Gastrocnemius medialis (tissue), 4 donors: ENCODE measurements at regions not wholly inside any gene's neighbourhood (a gene's known extent, or its start where the extent isn't known, plus 50 kb on each side); places are given as distances from the start of the nearest gene placed in this dataset.

ENCODE experiments used
- ATAC-seq, 2 donors: fragments of 150-250 bp; one replicate each; pipeline ENCODE4 v1.9.1; 2016
- DNase-seq, 2 donors: peaks; one replicate each; pipeline ENCODE4 v3.0.0-alpha.2; 2019
- H3K27ac ChIP-seq, 4 donors: fragments of 200-600 bp; sonication (generic); 1 replicate in 1 of 4; 2 replicates in 3 of 4; pipeline ENCODE4 v1.5.1; 2016 to 2018; ENCODE audit warnings: mild to moderate bottlenecking in 2 of 4, moderate library complexity in 1 of 4
- H3K27me3 ChIP-seq, 3 donors: fragments of 200-600 bp; sonication (generic) in 2 of 3; 1 replicate in 1 of 3; 2 replicates in 2 of 3; pipeline versions ENCODE4 v1.5.1 to v1.6.0; 2016 to 2019; ENCODE audit warnings: mild to moderate bottlenecking in 1 of 3, moderate library complexity in 1 of 3
- H3K36me3 ChIP-seq, 2 donors: fragments of 200-600 bp; sonication (generic) in 1 of 2; one replicate each; pipeline ENCODE4 v1.5.1; 2017 to 2018
- H3K4me1 ChIP-seq, 2 donors: fragments of 200-600 bp; sonication (generic) in 1 of 2; one replicate each; pipeline ENCODE4 v1.5.1; 2016 to 2017; ENCODE audit warnings: mild to moderate bottlenecking in 2 of 2
- H3K4me3 ChIP-seq, 4 donors: fragments of 200-600 bp; sonication (generic) in 3 of 4; 1 replicate in 1 of 4; 2 replicates in 3 of 4; pipeline ENCODE4 v1.5.1; 2016 to 2019; ENCODE audit warnings: mild to moderate bottlenecking in 2 of 4
- H3K9me3 ChIP-seq, 3 donors: fragments of 200-600 bp; sonication (generic) in 2 of 3; 1 replicate in 1 of 3; 2 replicates in 2 of 3; pipeline ENCODE4 v1.5.1; 2016 to 2019
- POLR2A ChIP-seq, 2 donors: fragments of 450-650 bp; IDR thresholded peaks; one replicate each; pipeline ENCODE4 v1.6.1; 2017; ENCODE audit warnings: antibody characterized with exemption in 2 of 2, mild to moderate bottlenecking in 2 of 2, moderate library complexity in 2 of 2
- in situ Hi-C, 4 donors: fragments of 200-750 bp; cut with MboI; loops; one replicate each; pipeline versions ENCODE4 v1.15.0 to v1.8.0; 2017; ENCODE audit warnings: low sequenced_read_pairs in 4 of 4
- intact Hi-C: fragments of 100-400 bp; cut with DNase I; formaldehyde crosslinking; loops from one replicate; pipeline ENCODE4 v1.15.1; 2023; ENCODE audit warnings: low total_unique reads
- TF ChIP-seq, protein P1 (sequence below), 5 experiments: fragments of 450-650 bp in 3 of 5; fragments of 200-600 bp in 2 of 5; sonication (generic) in 2 of 5; IDR thresholded peaks in 4 of 5; conservative IDR thresholded peaks in 1 of 5; 1 replicate in 4 of 5; 2 replicates in 1 of 5; pipeline ENCODE4 v1.5.1; 2016 to 2019; ENCODE audit warnings: antibody characterized with exemption in 5 of 5, mild to moderate bottlenecking in 3 of 5, moderate library complexity in 3 of 5

DNA sequence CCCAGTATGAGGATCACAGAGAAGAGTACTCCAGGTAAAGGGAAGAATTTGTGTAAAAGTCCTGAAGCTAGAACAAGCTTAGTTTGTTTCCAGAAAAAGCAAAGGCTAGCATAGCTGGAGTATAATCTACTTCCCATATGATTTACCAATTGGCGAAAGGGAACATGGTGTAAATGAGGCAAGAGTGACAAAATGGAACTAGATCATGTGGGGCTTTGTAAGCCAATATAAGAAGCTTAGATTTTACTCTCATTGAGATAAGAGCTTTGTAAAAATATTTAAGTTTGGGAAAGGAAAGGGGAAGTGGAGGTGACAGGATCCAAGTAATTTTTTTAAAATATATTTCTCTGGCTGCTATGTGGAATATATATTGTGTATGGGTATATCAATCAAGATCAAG, 234.9 kb downstream of the KCTD12 start:
- DNase-seq, result no peak
- no peak for ATAC-seq
- Histone ChIP-seq H3K27ac (no peak overlapping the region), H3K9me3 (no peaks in the 10 kb centered on the region), H3K4me3 (no peak overlapping the region), H3K36me3 (no peaks in the 10 kb centered on the region), H3K27me3 (no peaks in the 10 kb centered on the region), H3K4me1 (no peaks in the 10 kb centered on the region)
- intact Hi-C loops, result no loop called here
- in situ Hi-C loops, result no loop called here
- TF ChIP-seq POLR2A (IDR thresholded peaks at IDR 0.05), result no peak
- TF ChIP-seq, protein P1, sequence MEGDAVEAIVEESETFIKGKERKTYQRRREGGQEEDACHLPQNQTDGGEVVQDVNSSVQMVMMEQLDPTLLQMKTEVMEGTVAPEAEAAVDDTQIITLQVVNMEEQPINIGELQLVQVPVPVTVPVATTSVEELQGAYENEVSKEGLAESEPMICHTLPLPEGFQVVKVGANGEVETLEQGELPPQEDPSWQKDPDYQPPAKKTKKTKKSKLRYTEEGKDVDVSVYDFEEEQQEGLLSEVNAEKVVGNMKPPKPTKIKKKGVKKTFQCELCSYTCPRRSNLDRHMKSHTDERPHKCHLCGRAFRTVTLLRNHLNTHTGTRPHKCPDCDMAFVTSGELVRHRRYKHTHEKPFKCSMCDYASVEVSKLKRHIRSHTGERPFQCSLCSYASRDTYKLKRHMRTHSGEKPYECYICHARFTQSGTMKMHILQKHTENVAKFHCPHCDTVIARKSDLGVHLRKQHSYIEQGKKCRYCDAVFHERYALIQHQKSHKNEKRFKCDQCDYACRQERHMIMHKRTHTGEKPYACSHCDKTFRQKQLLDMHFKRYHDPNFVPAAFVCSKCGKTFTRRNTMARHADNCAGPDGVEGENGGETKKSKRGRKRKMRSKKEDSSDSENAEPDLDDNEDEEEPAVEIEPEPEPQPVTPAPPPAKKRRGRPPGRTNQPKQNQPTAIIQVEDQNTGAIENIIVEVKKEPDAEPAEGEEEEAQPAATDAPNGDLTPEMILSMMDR (IDR thresholded peaks at IDR 0.05 in 4 of 5, conservative IDR thresholded peaks at IDR 0.05 in 1 of 5), result no peak

DNA sequence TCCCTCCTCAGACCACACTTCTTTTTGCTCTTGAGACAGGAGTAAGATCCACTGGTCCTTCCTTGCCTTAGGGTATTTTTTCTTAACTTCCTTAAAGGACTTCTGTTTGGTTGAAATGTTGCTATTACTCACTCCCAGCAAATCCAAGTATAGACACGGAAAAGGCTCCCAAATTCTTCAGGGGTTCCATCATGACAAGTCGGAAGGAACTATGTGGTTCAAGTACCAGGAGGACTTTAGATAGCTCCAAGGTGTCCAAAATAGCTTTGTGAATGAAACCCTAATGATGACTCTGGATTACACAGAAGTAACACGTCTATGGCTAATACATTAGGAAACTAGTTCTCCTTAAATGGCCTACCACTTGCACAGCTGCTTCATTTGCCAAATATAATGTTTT, 238.7 kb downstream of the KCTD12 start:
- no peak for ATAC-seq
- Histone ChIP-seq H3K4me3 (no peak overlapping the region), H3K4me1 (no peaks in the 10 kb centered on the region), H3K27me3 (no peaks in the 10 kb centered on the region), H3K9me3 (no peaks in the 10 kb centered on the region), H3K27ac (no peak overlapping the region), H3K36me3 (no peaks in the 10 kb centered on the region)
- DNase-seq, result no peak
- intact Hi-C loops (no loop called here), in situ Hi-C loops (no loop called here)
- no peak for TF ChIP-seq POLR2A (IDR thresholded peaks at IDR 0.05)
- TF ChIP-seq, protein P1 (IDR thresholded peaks at IDR 0.05 in 4 of 5, conservative IDR thresholded peaks at IDR 0.05 in 1 of 5), result no peak

DNA sequence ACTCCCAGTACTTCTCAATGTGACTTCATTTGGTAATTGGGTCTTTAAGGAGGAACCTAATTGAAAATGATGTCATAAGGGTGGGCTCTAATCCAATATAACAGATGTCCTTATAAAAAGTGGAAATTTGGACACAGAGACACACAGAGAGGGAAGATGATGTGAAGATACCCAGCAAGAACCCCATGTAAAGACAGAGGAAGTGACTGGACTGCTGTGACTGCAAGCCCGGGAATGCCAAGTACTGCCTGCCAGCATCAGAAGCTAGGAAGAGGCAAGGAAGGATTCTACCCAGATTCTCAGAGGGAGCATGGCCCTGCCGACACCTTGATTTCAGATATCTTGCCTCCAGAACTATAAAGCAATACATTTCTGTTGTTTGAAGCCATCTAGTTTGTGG, 239.3 kb downstream of the KCTD12 start:
- TF ChIP-seq POLR2A (IDR thresholded peaks at IDR 0.05), result no peak
- TF ChIP-seq, protein P1 (IDR thresholded peaks at IDR 0.05 in 4 of 5, conservative IDR thresholded peaks at IDR 0.05 in 1 of 5), result no peak
- no peaks in the 10 kb centered on the region for H3K9me3 ChIP-seq
- no peak for DNase-seq
- no peak overlapping the region for H3K4me3 ChIP-seq
- in situ Hi-C loops, result no loop called here
- no peak for ATAC-seq
- intact Hi-C loops, result no loop called here
- no peaks in the 10 kb centered on the region for H3K36me3 ChIP-seq
- H3K4me1 ChIP-seq, result no peaks in the 10 kb centered on the region
- H3K27ac ChIP-seq, result no peak overlapping the region
- no peaks in the 10 kb centered on the region for H3K27me3 ChIP-seq

DNA sequence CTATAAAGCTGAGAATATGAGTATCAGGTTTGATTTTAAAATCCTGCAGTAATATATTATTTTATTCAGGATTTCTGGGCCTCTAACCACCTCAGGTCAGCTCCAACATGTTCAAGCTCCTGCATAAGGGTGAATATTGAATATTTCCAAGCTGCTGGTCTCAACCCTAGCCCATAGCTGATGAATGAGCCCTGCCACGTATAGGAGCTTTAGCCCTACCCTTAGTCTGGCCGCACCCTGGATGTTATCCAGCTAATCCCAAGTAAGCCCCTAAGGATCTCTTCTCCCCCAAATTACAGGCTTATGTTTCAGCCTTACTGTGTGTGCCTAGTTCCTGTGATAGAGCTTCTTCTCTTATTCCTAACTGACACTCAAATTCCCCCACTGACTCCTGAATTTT, 240.6 kb downstream of the KCTD12 start:
- intact Hi-C loops, result no loop called here
- no peaks in the 10 kb centered on the region for H3K4me1 ChIP-seq
- no peaks in the 10 kb centered on the region for H3K27me3 ChIP-seq
- DNase-seq, result no peak
- H3K27ac ChIP-seq, result no peak overlapping the region
- no peaks in the 10 kb centered on the region for H3K9me3 ChIP-seq
- in situ Hi-C loops, result no loop called here
- no peak overlapping the region for H3K4me3 ChIP-seq
- H3K36me3 ChIP-seq, result no peaks in the 10 kb centered on the region
- TF ChIP-seq POLR2A (IDR thresholded peaks at IDR 0.05), result no peak
- TF ChIP-seq, protein P1 (IDR thresholded peaks at IDR 0.05 in 4 of 5, conservative IDR thresholded peaks at IDR 0.05 in 1 of 5), result no peak
- ATAC-seq, result no peak

DNA sequence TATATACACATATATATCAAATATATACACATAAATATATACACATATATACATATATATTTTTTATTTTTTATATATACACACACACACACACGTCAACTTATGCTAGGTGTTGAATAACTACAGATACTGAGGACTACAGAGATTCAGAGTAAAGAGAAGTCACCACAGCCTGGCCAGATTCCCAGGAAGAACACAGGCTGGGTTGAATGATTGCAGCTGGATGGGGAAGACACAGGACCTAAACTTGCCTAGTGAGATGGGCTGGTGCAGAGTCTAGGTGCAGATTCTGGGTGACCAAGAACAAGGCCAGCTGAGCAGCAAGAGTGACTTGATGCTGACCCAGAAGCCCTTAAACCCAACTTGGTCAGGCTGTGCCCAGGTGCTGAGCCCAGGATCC, 241.3 kb downstream of the KCTD12 start:
- no peaks in the 10 kb centered on the region for H3K27me3 ChIP-seq
- no peak for ATAC-seq
- in situ Hi-C loops (no loop called here), intact Hi-C loops (no loop called here)
- H3K36me3 ChIP-seq, result no peaks in the 10 kb centered on the region
- no peak for DNase-seq
- no peak overlapping the region for H3K4me3 ChIP-seq
- TF ChIP-seq, protein P1 (IDR thresholded peaks at IDR 0.05 in 4 of 5, conservative IDR thresholded peaks at IDR 0.05 in 1 of 5), result no peak
- no peak for TF ChIP-seq POLR2A (IDR thresholded peaks at IDR 0.05)
- no peaks in the 10 kb centered on the region for H3K9me3 ChIP-seq
- H3K27ac ChIP-seq, result no peak overlapping the region
- H3K4me1 ChIP-seq, result no peaks in the 10 kb centered on the region
